Breast epithelium (tissue), 3 donors: ENCODE measurements at regions not wholly inside any gene's neighbourhood (a gene's known extent, or its start where the extent isn't known, plus 50 kb on each side); places are given as distances from the start of the nearest gene placed in this dataset.

Experiments used
- POLR2A ChIP-seq: fragments of 450-650 bp; IDR thresholded peaks from one replicate; pipeline ENCODE4 v1.6.1; 2016; ENCODE audit warnings: antibody characterized with exemption, mild to moderate bottlenecking, moderate library complexity
- TF ChIP-seq, protein P1 (sequence below), 3 donors: fragments of 450-650 bp; IDR thresholded peaks; one replicate each; pipeline ENCODE4 v1.5.1; 2016 to 2017; ENCODE audit warnings: antibody characterized with exemption in 3 of 3, mild to moderate bottlenecking in 3 of 3, moderate library complexity in 3 of 3

DNA sequence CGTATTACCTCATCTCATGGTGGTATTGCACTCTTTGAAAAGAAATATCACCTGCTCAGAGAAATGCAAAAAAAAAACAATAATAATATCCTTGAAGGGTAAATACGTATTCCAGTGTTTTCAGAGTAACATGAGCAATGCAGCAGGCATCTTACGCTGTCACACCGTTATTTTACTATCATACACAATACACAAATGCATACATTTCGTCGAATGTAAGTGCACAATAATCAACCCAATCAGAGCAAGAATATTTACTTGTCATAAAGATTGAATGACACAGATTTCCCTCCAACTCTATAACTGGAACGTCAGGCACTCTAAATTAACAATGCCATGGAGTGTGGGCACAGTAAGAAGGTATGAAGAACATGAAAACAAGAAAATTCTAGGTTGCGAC is 1050.1 kb downstream of the PLA2G4A start:
- no peak for TF ChIP-seq POLR2A
- TF ChIP-seq, protein P1, sequence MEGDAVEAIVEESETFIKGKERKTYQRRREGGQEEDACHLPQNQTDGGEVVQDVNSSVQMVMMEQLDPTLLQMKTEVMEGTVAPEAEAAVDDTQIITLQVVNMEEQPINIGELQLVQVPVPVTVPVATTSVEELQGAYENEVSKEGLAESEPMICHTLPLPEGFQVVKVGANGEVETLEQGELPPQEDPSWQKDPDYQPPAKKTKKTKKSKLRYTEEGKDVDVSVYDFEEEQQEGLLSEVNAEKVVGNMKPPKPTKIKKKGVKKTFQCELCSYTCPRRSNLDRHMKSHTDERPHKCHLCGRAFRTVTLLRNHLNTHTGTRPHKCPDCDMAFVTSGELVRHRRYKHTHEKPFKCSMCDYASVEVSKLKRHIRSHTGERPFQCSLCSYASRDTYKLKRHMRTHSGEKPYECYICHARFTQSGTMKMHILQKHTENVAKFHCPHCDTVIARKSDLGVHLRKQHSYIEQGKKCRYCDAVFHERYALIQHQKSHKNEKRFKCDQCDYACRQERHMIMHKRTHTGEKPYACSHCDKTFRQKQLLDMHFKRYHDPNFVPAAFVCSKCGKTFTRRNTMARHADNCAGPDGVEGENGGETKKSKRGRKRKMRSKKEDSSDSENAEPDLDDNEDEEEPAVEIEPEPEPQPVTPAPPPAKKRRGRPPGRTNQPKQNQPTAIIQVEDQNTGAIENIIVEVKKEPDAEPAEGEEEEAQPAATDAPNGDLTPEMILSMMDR (IDR thresholded peaks at IDR 0.05) = no peak
